AG09309 (cell line): ENCODE measurements at regions not wholly inside any gene's neighbourhood (a gene's known extent, or its start where the extent isn't known, plus 50 kb on each side); places are given as distances from the start of the nearest gene placed in this dataset.

Experiments used
- DNase-seq: peaks from one replicate; pipeline ENCODE4 v3.0.0-alpha.2; 2010; ENCODE audit warnings: low read depth
- H3K4me3 ChIP-seq: 2 replicates; pipeline ENCODE4 v1.5.1; 2011; ENCODE audit warnings: mild to moderate bottlenecking, low read depth, low read length, moderate library complexity; ENCODE audit not compliant: control insufficient read depth
- CTCF ChIP-seq: IDR thresholded peaks from 2 replicates; pipeline ENCODE4 v1.5.1; 2011; ENCODE audit warnings: mild to moderate bottlenecking, low read depth, low read length, inconsistent platforms; ENCODE audit not compliant: insufficient read depth, control insufficient read depth; ENCODE audit errors: missing control alignments

- H3K4me3 ChIP-seq = no peak overlapping the region
- DNase-seq = no peak
- TF ChIP-seq CTCF = no peak
Observed at GRCh38 chr13:60214213-60215055, 50.7 kb upstream of the DIAPH3 start.

DNA sequence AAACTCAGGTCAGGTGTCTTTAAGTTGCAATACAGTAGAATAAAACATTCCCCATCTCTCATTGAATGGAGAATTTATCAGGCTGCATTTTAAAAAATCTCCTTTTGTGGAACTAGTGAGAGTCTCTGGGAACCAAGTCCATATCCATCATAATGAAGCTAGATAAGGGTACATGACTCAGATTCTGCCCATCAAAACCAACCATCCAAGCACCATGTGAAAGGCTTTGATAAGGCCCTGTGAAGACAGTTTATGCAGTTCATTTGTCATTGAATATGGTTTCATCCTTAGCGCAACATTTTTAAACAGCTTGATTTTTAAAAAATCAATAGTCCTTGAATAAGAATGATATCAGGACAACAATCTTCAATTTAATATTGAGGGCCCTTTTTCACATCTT is 56.3 kb upstream of the DIAPH3 start:
- no peak overlapping the region for H3K4me3 ChIP-seq
- DNase-seq = no peak
- no peak for TF ChIP-seq CTCF

DNA sequence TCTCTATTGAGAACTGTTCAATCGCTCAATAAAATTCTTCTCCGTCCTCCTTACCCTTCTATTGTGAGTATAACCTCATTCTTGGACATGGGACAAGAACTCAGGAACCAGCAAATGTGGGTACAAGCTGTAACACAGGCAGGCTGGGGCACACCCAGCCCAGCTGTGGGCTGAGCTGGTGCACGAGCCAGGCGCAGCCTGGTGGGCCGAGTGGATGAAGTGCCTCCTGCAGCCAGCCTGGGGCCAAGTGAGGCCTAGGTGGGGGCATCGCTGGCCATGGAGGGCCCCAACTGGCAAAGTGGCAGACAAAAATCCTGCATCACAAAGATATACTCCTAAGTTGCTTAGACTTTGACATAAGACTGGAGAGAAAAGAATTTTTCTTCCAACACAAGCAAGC is 57.9 kb upstream of the DIAPH3 start:
- no peak for DNase-seq
- no peak overlapping the region for H3K4me3 ChIP-seq

GRCh38 chr13:60226507-60226906 is 62.8 kb upstream of the DIAPH3 start:
- DNase-seq = no peak
- TF ChIP-seq CTCF = peak; percentile 50
- H3K4me3 ChIP-seq = no peak overlapping the region

More for the DNA sequence above, 57.9 kb upstream of the DIAPH3 start:
- no peak for TF ChIP-seq CTCF

DNA sequence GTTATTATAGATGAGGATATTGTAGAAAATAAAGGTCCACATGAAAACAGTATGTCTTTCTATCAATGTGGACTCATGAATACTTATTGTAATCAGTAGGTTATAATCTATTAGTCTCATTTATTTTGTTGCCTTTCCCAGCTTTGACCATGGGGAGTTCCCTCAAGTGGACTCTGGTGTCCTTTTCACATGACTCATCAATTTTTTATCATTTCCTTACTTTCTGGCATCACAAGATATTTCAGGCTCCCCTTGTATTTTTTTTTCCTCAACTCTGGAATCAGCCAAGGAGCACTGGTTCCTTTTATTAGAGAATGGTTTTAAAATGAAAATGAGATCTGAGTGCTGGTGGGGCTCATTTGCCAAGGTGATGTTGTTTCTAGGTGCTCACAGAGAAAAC is 63.4 kb upstream of the DIAPH3 start:
- no peak for TF ChIP-seq CTCF
- DNase-seq = no peak

DNA sequence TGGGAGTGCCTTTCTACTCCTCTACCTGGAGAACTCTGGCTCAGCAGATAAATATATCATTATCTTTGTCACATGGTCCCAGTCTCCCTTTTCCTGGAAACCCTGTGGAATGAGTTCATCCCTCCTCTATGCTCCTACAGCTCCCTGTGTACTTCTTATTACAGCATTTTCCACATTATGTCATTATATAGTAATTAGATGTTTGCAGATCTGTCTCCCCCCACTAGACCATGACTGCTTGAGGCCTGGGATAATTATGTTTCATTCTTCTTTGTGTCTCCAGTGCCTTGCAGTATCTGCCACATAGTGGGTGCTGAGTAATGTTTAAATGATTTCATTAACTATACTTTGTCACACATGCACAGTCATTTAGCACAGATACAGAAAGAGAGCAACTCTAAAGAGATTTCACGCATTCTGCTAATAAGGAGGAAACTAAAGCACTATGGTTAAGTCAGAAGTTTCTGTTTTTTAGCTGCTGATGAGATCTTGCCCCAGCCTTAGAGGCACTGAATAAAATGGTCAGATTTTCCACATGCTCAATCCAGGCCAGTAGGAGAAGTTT is 66.1 kb upstream of the DIAPH3 start:
- no peak overlapping the region for H3K4me3 ChIP-seq
- no peak for DNase-seq
- no peak for TF ChIP-seq CTCF

More for the DNA sequence above, 63.4 kb upstream of the DIAPH3 start:
- no peak overlapping the region for H3K4me3 ChIP-seq
